ENCODE measurements at regions not wholly inside any gene's neighbourhood (a gene's known extent, or its start where the extent isn't known, plus 50 kb on each side); places are given as distances from the start of the nearest gene placed in this dataset.

DNA sequence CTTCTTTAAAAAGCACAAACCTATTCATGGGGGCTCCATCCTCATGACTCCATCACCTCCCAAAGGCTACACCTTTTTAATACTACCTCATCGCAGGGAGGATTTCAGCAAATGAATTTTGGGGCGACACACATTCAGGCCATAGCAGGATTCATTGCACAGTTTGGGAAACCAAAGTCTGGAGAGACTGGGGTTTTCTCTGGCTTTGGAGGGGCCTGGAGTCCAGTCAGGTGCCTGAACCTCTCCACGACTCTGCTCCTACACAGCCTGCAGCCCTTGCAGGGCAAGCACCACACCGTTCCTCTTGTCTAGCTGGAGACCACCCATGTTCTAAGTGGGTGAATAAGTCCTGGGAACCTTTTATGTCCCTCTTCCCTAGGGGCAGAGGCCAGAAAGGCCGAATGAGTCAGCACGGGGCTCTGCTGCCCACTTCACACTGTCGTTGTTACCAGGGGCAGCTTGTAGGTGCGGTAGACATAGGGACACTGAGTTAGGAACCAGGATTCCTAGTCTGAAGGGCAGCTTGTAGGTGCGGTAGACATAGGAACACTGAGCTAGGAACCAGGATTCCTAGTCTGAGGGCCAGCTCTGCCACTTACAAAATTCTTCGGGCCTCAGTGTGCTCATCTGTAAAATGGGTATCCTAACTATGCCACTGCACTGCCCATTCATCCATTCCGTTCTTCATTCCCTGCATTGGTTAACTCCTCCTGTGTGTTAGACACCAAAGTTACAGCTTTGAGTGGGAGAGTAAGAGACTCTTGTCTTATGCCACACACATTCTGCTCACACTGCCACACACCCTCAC is 251.7 kb upstream of the B3GAT1 start:
- Histone ChIP-seq H3K36me3 (ENCODE audit: control insufficient read depth in 2 of 2, insufficient read depth in 1 of 2, low read length in 2 of 2) (no peaks in the 10 kb centered on the region), H3K4me3 (ENCODE audit: low read depth, low read length) (no peak overlapping the region), H3K4me1 (ENCODE audit: control insufficient read depth, insufficient read depth, low read length) (no peaks in the 10 kb centered on the region), H3K9me3 (ENCODE audit: control insufficient read depth, insufficient read depth, low read depth, low read length) (no peaks in the 10 kb centered on the region), H3K27ac (ENCODE audit: extremely low read depth, low read depth, low read length) (no peak overlapping the region)
- ChIA-PET POLR2A (no interaction called here), CTCF (interaction anchor here (0.7 to 1.2 kb wide), 2 partner anchors 72 to 304 kb away, joined by 3 to 7 read pairs; no protein-coding TSS in a partner anchor)
- TF ChIP-seq ZFP37 (tag by site-specific recombination; IDR thresholded peaks at IDR 0.05) (no peak), TSHZ1 (tag by site-specific recombination; IDR thresholded peaks at IDR 0.05; ENCODE audit: borderline replicate concordance) (no peak), KLF17 (tag by site-specific recombination; IDR thresholded peaks at IDR 0.05) (no peak), EGR2 (tag by site-specific recombination; IDR thresholded peaks at IDR 0.05; ENCODE audit: low read depth) (0 out of 2 replicates have a peak, but pooled peaks have one; percentile 40), ZNF341 (tag by site-specific recombination; IDR thresholded peaks at IDR 0.05; ENCODE audit: low read depth) (no peak), GLI4 (tag by site-specific recombination; IDR thresholded peaks at IDR 0.05) (no peak), GLI2 (tag by site-specific recombination; IDR thresholded peaks at IDR 0.05; ENCODE audit: borderline replicate concordance, low read depth) (no peak)

DNA sequence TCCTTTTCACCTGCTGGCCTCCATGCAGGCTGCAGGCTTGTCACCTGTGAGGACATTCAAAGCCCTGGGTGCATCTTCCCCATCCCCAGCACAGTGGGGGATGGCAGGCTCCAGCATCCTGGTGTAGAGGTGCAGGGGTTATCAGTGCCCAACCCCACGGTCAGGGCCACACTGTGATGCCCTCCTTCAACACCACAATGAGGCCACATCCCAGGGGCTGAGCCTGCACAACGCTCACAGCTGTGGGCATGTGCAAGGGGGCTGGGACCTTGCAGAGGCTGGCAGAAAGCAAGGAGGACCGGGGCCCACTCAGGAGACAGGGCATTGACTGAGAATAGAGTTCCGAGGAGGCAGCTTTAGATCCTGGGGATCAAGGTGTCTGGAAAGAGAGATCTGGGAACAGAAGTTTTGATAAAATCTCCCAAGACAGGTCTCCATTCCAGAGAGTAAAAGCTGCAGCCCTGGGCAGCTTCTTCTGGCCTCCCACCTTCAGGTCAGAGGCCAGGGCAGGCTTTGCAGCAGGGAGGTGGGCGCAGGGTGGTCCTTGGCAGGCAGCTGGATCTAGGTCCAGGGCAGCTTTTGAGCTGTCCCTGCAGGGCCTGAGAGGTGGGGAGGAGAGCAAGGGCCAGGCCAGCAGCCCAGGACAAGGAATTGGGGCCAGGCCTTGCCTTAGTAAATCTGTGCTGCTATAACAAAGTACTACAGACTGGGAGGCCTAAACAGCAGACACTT is 250.8 kb upstream of the B3GAT1 start:
- POLR2A ChIA-PET = no interaction called here
- H3K4me1 ChIP-seq (ENCODE audit: control insufficient read depth, insufficient read depth, low read length) = no peaks in the 10 kb centered on the region
- no peaks in the 10 kb centered on the region for H3K9me3 ChIP-seq (ENCODE audit: control insufficient read depth, insufficient read depth, low read depth, low read length)
- no peak overlapping the region for H3K27ac ChIP-seq (ENCODE audit: extremely low read depth, low read depth, low read length)
- CTCF ChIA-PET = interaction anchor here (1.2 kb wide), 1 partner anchor 303 kb away, joined by 3 read pairs; no protein-coding TSS in a partner anchor
- H3K36me3 ChIP-seq (ENCODE audit: control insufficient read depth in 2 of 2, insufficient read depth in 1 of 2, low read length in 2 of 2) = no peaks in the 10 kb centered on the region
- no peak overlapping the region for H3K4me3 ChIP-seq (ENCODE audit: low read depth, low read length)
- TF ChIP-seq ZNF558 (tag by site-specific recombination; IDR thresholded peaks at IDR 0.05) = no peak
- no peak for TF ChIP-seq ZNF248 (tag by site-specific recombination; IDR thresholded peaks at IDR 0.05)
- TF ChIP-seq ZNF433 (tag by site-specific recombination; IDR thresholded peaks at IDR 0.05; ENCODE audit: low read depth) = no peak
- TF ChIP-seq BCL11B (tag by site-specific recombination; IDR thresholded peaks at IDR 0.05; ENCODE audit: low read depth) = no peak
- no peak for TF ChIP-seq KLF7 (tag by site-specific recombination; IDR thresholded peaks at IDR 0.05; ENCODE audit: borderline replicate concordance)
- no peak for TF ChIP-seq ZNF776 (tag by site-specific recombination; IDR thresholded peaks at IDR 0.05; ENCODE audit: borderline replicate concordance)
- no peak for TF ChIP-seq ZNF596 (tag by site-specific recombination; IDR thresholded peaks at IDR 0.05)
- TF ChIP-seq ZNF660 (tag by site-specific recombination; IDR thresholded peaks at IDR 0.05) = no peak
- TF ChIP-seq ZNF501 (tag by site-specific recombination; IDR thresholded peaks at IDR 0.05) = no peak
- no peak for TF ChIP-seq ZNF18 (tag by site-specific recombination; IDR thresholded peaks at IDR 0.05)
- no peak for TF ChIP-seq ZNF175 (tag by site-specific recombination; IDR thresholded peaks at IDR 0.05)
- TF ChIP-seq ZNF585B (tag by site-specific recombination; IDR thresholded peaks at IDR 0.05) = no peak
- TF ChIP-seq ZBTB10 (tag by site-specific recombination; IDR thresholded peaks at IDR 0.05) = no peak
- no peak for TF ChIP-seq ZFP37 (tag by site-specific recombination; IDR thresholded peaks at IDR 0.05)
- TF ChIP-seq, protein P1, sequence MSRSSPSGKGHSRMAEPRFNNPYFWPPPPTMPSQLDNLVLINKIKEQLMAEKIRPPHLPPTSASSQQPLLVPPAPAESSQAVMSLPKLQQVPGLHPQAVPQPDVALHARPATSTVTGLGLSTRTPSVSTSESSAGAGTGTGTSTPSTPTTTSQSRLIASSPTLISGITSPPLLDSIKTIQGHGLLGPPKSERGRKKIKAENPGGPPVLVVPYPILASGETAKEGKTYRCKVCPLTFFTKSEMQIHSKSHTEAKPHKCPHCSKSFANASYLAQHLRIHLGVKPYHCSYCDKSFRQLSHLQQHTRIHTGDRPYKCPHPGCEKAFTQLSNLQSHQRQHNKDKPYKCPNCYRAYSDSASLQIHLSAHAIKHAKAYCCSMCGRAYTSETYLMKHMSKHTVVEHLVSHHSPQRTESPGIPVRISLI (tag by site-specific recombination; IDR thresholded peaks at IDR 0.05) = no peak

Data from HEK293 (cell line).